Osteoblast (primary cell): ENCODE measurements at regions not wholly inside any gene's neighbourhood (a gene's known extent, or its start where the extent isn't known, plus 50 kb on each side); places are given as distances from the start of the nearest gene placed in this dataset.

Experiments
- DNase-seq: peaks from one replicate; pipeline ENCODE4 v3.0.0; 2011; ENCODE audit warnings: low spot score, mixed read lengths; ENCODE audit not compliant: insufficient read length; ENCODE audit errors: missing footprints
- H2AFZ ChIP-seq: 2 replicates; pipeline ENCODE4 v1.6.0; 2011; ENCODE audit warnings: mild to moderate bottlenecking, low read length
- H3K27ac ChIP-seq: 2 replicates; pipeline ENCODE4 v1.5.1; 2011; ENCODE audit warnings: mild to moderate bottlenecking, low read depth, low read length, moderate library complexity
- H3K27me3 ChIP-seq: 2 replicates; pipeline ENCODE4 v1.6.0; 2012; ENCODE audit warnings: mild to moderate bottlenecking, control low read depth, inconsistent platforms, low read length, moderate library complexity; ENCODE audit not compliant: insufficient read depth
- H3K36me3 ChIP-seq: 2 replicates; pipeline ENCODE4 v1.5.1; 2011; ENCODE audit warnings: mild to moderate bottlenecking, low read length, control low read depth, moderate library complexity; ENCODE audit not compliant: insufficient read depth
- H3K4me1 ChIP-seq: 2 replicates; pipeline ENCODE4 v1.5.1; 2011; ENCODE audit warnings: mild to moderate bottlenecking, low read length, control low read depth, moderate library complexity; ENCODE audit not compliant: insufficient read depth
- H3K4me2 ChIP-seq: 2 replicates; pipeline ENCODE4 v1.6.0; 2011; ENCODE audit warnings: mild to moderate bottlenecking, low read length; ENCODE audit not compliant: insufficient read depth
- H3K4me3 ChIP-seq: fragments of 200-600 bp; sonication (generic); 3 replicates; pipeline ENCODE4 v1.5.1; 2012; ENCODE audit warnings: mild to moderate bottlenecking, low read length, inconsistent platforms; ENCODE audit not compliant: insufficient read depth
- H3K79me2 ChIP-seq: 2 replicates; pipeline ENCODE4 v1.6.0; 2012; ENCODE audit warnings: mild to moderate bottlenecking, low read length, control low read depth, inconsistent platforms; ENCODE audit not compliant: insufficient read depth
- H3K9me3 ChIP-seq: 2 replicates; pipeline ENCODE4 v1.5.1; 2011; ENCODE audit warnings: low read depth, low read length, control low read depth
- H4K20me1 ChIP-seq: 2 replicates; pipeline ENCODE4 v1.6.0; 2012; ENCODE audit warnings: mild to moderate bottlenecking, low read length, control low read depth; ENCODE audit not compliant: insufficient read depth
- CTCF ChIP-seq: IDR thresholded peaks from 2 replicates; pipeline ENCODE4 v1.5.1; 2011; ENCODE audit warnings: mild to moderate bottlenecking, low read depth, low read length, moderate library complexity; ENCODE audit errors: extremely low read depth

- Histone ChIP-seq H3K27me3 (no peaks in the 10 kb centered on the region), H3K9me3 (no peaks in the 10 kb centered on the region), H3K4me3 (no peak overlapping the region), H4K20me1 (no peaks in the 10 kb centered on the region), H2AFZ (no peak overlapping the region), H3K79me2 (no peaks in the 10 kb centered on the region), H3K27ac (no peak overlapping the region), H3K4me1 (no peaks in the 10 kb centered on the region), H3K4me2 (no peak overlapping the region), H3K36me3 (no peaks in the 10 kb centered on the region)
- no peak for TF ChIP-seq CTCF
- no peak for DNase-seq
Observed at GRCh38 chr21:15272591-15272990, 207.8 kb upstream of the NRIP1 start.

DNA sequence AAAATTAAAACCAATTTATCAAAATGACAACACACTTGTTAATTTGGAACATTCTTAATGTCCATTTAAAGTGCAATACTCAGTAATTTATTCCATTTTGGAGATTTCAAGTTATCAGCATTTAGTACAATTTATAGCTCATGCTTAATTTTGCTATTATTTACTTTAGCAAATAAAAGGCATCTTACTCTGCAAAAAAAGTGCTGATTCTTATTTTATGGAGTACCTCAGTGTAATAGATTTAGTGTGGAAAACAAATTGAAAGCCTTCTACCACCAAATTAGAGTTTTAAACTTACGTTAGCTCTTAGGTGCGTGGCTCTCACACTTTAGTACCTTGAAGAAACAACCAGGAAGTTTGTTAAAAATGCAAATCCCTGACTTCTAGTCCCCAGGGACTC, 208.4 kb upstream of the NRIP1 start:
- DNase-seq, result no peak
- Histone ChIP-seq H3K79me2 (no peaks in the 10 kb centered on the region), H3K4me2 (no peak overlapping the region), H3K4me3 (no peak overlapping the region), H2AFZ (no peak overlapping the region), H3K9me3 (no peaks in the 10 kb centered on the region), H3K27ac (no peak overlapping the region), H3K4me1 (no peaks in the 10 kb centered on the region), H3K27me3 (no peaks in the 10 kb centered on the region), H4K20me1 (no peaks in the 10 kb centered on the region), H3K36me3 (no peaks in the 10 kb centered on the region)
- no peak for TF ChIP-seq CTCF

DNA sequence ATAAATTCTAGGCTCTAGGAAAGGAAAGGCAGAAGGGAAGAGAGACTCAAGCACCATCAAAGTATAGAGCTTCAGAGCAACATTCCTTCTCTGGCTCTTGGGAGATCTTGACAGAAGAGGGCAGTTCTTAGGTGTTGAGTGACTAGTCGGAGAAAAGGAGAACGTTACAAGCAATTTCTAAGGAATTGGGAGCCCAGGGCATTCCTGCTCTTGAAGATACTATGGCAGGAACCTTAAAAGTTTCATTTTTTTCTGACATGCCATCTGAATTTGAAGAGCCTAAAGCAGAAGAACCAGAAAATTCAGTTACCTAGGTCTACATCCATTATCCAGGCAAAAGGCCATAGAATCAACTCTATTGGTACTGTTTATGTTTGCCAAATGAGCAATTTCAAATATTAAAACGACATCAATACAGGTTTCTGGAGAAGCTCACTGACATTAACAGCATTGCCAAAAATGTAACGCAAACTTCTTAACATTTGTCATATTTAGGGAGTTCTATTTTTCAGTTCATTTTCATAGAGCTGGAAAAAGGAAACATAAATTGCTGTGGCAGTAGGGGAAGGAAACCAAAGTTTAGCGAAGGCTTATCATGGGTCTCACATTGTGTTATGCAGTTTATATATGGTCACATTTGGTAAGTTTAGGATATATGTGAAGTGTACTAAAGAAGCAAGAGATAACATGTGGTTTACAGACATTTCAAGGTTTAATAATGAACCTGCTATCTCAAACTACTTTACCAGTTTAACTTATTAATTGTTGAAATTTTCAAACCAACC, 210.1 kb upstream of the NRIP1 start:
- Histone ChIP-seq H3K27ac (no peak overlapping the region), H3K4me2 (no peak overlapping the region), H3K79me2 (no peaks in the 10 kb centered on the region), H2AFZ (no peak overlapping the region), H3K4me1 (no peaks in the 10 kb centered on the region), H4K20me1 (no peaks in the 10 kb centered on the region), H3K4me3 (no peak overlapping the region), H3K9me3 (no peaks in the 10 kb centered on the region), H3K27me3 (no peaks in the 10 kb centered on the region), H3K36me3 (no peaks in the 10 kb centered on the region)
- no peak for TF ChIP-seq CTCF
- DNase-seq, result no peak

DNA sequence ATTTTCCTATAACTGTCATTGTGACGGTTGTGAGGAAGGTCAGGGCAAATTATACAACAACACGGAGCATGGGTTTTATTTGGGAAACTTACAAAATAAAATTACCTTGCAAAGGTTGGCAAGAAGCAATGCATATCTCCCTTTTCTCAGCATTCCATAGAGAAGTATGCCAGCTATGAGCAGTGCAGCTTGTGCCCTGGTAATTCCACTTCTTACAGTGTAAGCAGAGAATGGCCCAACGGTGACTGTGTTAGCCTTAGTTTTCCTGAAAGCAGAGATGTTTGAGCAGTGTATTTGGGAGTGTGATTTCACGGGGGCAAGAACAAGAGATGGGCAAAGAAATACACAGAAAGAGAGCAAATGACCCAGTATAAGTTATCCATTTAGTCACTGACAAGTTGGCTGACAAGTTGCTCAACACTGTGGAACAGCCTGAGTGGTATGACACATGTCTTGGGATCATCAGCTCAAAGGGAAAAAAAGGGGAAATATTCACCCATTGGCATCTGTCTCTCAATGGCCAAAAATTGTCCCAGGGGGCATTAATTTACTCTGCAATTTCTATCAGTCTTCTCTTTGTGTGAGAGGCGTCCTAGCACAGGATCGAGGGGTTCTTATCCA, 210.9 kb upstream of the NRIP1 start:
- no peak for TF ChIP-seq CTCF
- H3K27me3 ChIP-seq, result no peaks in the 10 kb centered on the region
- no peaks in the 10 kb centered on the region for H4K20me1 ChIP-seq
- H3K27ac ChIP-seq, result no peak overlapping the region
- H3K4me2 ChIP-seq, result no peak overlapping the region
- H2AFZ ChIP-seq, result peak overlapping the region; percentile 12
- H3K4me1 ChIP-seq, result no peaks in the 10 kb centered on the region
- H3K36me3 ChIP-seq, result no peaks in the 10 kb centered on the region
- H3K9me3 ChIP-seq, result no peaks in the 10 kb centered on the region
- no peak for DNase-seq
- H3K4me3 ChIP-seq, result no peak overlapping the region
- H3K79me2 ChIP-seq, result no peaks in the 10 kb centered on the region
